Activated CD4-positive, alpha-beta T cell treated with anti-CD3 and anti-CD28 coated beads, Interleukin-2, amount 50 U/mL, for 24 hours (primary cell): ENCODE measurements at regions not wholly inside any gene's neighbourhood (a gene's known extent, or its start where the extent isn't known, plus 50 kb on each side); places are given as distances from the start of the nearest gene placed in this dataset.

Experiments used
- DNase-seq, 2 donors: peaks; one replicate each; pipeline ENCODE4 v3.0.0-alpha.2; 2020; ENCODE audit warnings: low read depth in 1 of 2, low spot score in 1 of 2

DNA sequence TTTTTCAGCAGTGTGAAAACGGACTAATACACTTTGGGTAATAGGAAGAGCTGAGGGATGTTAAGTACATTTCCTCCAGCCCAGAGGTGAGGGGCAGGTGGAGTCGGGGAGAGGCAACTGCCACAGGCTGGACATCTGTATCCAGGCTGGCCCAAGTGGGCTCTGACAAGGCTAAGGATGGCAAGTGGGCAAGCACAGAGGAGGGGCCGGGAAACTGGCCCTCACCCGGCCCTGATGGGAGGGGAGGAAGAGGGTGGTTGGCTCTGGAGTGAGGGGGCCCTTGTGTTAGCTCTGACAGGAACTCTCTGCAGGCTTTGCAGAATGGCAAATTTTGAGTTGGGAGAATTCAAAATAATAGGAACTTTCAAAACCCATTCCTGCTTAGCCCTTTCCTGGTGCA, 251.0 kb upstream of the TNRC6C start:
- DNase-seq, result no peak

GRCh38 chr17:77708049-77708448, 250.5 kb upstream of the TNRC6C start:
- no peak for DNase-seq

DNA sequence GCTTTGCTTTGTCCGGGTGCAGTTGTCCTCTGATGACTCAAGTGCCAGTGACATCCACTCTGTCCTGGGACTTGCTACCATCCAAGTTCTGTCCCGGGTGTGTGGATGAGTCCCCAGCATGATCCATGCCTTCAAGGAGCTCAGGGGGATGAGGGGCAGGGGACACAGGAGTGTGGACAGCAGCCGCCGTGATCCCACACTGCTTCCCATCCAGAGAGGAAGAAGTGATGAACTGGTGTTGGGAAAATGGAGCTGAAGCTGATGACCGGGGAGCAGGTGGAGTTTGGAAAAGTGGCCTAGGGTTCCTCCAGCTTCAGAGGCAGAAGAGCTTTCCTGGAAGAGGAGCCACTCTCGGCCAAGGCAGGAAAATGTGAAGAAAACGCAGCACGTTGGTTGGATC, 249.6 kb upstream of the TNRC6C start:
- DNase-seq, result no peak

DNA sequence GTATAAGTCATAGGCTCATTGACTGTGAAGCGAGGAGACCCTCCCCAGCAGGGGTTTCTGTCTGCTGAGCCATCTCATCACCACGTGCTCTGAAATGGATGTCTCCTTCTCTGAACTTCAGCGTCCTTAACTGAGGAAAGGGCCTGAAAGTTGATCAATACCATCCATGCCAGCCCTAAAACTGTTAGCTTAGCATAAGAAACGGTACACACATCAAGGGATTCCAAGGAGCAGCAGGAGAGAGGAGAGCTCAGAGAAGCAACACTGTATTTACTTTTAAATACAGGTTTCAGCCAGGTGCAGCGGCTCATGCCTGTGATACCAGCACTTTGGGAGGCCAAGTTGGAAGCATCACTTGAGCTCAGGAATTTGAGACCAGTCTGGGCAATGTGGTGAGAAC, 248.9 kb upstream of the TNRC6C start:
- no peak for DNase-seq

- no peak for DNase-seq
Observed at GRCh38 chr17:77712578-77712977, 245.9 kb upstream of the TNRC6C start.

DNA sequence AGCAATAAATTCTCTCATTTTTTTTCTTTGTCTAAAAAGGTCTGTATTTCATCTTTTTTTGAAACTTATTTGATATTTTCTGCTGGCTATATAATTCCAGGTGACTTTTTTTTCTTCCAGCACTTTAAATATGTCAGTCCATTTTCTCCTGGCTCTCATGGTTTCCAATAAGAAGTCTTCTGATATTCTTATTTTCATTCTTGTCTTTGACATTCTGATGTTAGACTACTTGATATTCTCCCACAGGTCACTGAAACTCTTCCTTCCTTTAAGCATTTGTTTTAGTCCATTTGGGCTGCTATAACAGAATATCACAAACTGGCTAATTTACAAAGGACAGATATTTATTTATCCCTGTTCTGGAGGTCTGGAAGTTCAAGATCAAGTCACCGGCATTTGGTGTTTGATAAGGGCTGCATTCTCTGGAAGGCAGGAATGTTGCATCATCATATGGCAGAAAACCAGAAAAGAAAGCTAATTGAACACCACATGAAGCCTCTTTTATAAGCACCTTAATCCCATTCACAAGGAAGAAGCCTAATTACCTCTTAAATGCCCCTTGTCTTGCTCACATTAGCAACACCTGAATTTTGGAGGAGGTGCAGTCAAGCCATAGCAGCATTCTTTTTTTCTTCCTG, 242.1 kb upstream of the TNRC6C start:
- no peak for DNase-seq

DNA sequence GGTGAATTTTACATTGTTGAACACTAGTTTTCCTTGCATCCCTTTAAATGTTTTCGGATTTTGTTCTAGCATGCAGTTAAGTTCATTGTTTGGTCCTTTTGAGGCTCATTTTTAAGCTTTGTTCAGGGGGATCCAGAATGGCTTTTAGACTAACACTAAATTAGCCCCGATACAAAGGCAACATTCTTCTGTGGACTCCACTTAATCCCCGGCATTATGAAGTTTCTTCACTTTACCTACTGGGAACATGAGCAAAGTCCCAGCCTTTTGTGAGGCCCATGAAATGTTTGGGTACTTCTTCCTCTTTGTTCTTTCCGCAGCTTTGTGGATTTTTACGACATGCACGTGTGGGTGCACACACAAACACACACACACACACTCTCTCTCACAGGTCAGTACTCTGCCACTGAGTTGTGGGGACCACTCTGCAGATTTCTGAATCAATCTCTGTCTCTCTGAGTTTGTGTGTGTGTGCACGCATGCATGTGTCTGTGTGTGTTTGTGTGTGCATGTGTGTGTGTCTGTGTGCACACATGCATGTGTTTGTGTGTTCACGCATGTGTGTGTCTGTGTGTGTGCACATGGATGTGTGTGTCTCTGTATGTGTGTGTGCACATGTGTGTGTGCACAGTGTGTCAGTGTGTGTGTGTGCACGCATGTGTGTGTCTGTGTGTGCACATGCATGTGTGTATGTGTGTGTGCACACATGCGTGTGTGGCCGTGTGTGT, 240.4 kb upstream of the TNRC6C start:
- DNase-seq, result no peak

GRCh38 chr17:77718669-77718961, 239.9 kb upstream of the TNRC6C start:
- no peak for DNase-seq

DNA sequence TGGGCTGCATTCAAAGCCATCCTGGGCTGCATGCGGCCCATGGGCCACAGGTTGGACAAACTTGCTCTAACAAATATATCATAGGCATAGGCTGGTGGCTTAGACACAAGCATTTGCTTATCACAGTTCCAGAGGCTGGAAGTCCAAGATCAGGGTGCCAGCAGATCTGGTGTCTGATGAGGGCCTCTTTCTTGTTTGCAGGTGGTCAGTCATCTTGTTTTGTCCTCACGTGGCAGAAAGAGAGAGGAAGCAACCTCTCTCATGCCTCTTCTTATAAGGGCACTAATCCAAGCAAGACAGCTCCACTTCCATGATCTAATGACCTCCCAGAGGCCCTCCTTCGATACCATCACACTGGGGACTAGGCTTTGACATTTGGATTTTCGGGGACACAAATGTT, 238.7 kb upstream of the TNRC6C start:
- no peak for DNase-seq

DNA sequence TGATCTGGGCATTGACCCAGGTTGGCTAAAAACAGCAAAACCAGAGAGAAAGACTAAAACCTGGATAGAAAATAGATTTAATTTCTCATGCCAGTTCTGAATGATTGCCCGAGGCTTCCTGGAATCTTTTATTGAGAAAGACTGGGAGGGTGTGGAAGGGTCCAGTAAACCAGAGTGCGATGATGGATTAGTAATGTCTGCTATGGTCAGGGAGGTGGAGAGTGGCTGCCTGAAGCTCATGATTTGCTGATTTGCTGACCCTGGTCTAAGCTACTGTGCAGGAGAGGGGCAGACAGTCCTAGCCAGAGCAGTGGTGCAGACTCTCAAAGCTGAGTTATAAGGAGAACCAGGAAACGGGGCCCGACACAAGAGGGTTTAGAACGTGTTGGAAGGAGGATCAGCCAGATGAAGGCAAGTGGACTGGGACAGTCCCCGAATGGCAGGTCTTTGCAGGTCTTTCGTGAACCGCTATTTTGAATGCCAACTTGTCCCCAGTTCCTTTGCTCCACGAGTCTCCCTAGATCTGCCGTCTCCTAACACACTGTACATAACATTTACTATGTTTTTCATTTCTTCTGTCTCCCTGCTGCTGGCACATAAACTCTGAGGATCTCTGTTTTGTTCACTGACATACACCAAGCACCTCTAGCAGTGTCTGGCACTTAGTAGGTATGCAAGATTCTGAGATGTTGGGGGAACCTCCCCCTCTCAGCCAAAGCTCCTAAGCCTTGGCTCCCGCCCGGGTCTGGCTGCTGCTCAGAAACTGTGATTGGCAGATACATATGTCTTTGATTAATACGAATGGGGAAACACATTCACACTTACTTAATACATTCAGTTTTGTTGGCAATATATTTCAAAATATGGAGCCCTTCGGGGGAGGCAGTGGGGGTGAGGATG, 237.3 kb upstream of the TNRC6C start:
- DNase-seq, result no peak

DNA sequence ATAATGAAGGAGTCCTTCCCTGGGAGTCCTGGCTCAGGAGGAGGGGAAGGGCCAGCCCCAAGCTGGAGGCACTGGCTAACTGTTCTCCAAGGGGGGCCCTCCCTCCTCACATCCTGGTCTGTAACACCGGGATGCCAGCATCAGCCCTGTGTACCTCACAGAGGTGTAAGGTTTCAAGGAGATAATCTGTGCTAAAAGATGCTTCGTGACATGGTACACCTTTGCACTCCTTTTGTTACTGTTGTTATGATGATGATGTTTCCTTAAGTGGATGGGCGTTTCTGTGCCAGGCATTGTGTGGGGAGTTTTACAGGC, 236.7 kb upstream of the TNRC6C start:
- no peak for DNase-seq

DNA sequence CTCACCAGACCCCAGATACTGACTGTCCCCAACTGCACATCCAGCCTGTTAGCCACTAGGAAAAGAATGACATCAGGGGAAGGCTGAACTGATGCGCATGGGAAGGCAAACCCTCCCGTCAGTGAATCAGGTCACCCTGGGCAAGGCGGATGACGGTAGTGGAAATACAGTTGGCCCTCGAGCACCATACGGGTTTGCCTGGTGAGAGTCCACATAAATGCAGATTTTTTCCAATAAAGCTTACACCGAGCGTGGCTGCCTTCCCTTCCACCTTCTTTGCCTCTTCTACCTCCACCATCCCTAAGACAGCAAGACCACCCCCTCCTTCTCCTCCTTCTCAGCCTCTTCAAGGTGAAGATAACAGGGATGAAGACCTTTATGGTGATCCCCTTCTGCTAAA, 236.1 kb upstream of the TNRC6C start:
- DNase-seq, result no peak

DNA sequence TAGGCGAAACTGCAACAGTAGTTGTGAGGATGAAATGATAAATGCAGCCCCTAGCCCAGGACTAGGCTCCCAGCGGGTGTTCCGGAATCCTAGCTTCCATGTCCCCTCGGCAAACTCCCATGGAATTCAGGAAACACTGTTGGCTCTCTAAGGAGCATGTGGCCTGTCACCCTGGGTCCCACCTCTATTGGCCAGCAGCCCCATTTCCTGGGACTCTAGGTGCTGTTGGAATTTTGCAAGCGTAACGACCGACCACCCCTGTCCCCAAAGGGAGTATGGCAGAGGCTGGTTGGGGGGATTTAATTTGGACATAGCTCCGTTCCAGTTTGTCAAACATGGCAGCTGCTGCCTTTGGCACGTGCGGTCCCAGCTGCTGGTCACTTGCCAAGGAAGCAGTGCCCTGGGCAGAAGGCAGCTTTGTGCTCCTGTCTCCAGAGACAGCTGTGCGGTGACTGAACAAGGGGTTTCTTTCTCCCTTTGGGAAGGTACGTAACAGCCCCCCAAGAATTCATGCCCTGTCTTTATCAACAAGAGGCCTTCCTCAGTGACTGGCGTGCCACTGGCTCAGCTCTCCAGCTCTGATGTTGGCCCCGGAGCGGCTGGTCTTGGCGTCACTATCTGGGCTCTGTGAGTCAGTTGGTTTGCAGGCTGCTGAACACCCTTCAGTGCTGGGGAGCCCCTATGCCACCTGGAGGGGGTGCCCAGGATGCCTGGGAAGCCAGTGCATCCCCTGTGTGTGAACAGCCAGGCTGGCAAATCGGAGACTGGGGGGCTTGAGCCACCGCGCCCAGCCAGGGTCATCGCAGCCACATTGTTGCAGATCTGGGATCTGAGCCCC, 235.2 kb upstream of the TNRC6C start:
- DNase-seq, result no peak

DNA sequence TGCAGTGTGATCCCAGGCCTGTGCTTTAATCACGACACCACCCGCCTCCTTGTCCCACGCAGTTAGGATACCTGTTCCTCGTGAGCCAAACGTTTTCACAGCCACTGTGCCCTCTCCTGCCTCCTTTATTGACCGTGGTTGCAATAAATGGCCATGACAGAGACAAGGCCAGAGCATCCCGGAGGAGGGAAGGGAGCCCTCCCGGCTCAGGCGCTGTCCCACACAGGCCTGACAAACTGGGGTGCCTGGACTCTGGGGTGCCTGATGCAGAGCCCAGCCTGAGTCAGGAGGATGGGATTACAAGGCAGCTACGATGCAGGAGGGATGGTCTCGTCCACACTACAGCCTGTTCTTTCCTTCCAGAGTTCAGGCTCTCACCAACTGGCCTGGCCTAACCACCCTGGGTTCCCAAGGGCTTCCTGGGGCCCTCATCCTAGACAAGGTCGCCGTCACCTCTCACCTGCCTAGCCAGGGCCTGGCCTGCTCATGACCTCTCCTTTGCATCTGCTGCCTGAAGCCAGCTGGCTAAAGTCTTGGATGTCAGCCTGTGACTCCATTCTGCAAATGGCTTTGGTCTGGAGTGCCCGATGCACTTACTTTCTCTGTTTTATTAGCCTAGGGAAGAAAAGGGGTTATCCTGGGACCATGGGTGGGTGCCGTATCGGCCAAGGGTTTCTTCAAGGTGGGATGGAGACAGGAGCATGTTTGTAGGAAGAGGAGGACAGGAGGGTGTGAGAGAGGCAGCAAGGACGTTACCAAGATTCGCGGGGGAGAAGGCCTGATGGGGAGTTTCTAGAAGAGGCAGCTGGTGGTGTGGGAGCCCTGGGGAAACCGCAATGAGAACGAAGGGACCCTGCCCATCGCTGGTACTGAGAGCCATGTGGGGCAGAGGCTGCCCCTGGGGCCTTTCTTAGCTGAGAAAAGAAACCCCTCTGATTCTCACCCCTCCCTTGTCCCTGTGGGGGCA, 234.3 kb upstream of the TNRC6C start:
- DNase-seq, result no peak

- DNase-seq, result no peak
Observed at GRCh38 chr17:77724876-77725615, 233.5 kb upstream of the TNRC6C start.

- no peak for DNase-seq
Observed at GRCh38 chr17:77725846-77726245, 232.7 kb upstream of the TNRC6C start.

GRCh38 chr17:77726549-77727006, 231.9 kb upstream of the TNRC6C start:
- DNase-seq, result no peak

DNA sequence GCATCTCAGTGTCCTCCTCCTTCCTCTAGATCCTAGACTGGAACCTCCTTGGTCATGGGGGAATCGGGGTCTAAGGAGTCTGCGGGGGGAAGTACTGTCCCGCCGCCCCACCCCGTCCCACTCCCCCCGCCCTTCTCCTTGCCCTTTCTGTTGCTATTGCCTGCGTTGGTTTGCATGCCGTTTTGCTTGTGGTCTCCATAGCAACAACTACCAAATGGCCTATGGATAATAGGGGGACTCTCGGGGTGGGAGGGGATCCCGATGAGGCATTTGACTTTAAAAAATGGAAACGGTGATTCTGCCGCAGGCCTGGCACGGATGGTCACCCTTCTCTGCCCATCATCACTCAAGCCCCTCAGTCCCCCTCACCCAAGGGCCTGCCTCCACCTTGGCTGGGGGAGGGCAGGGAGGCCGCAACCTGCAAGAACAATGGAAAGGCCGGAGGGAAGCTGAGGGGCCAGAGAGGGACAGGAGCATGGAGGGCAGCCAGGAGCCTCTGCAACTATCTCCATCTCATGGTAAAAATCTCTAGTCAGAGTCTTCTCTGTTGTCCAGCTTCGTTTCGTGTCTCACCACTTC, 231.4 kb upstream of the TNRC6C start:
- DNase-seq, result no peak

DNA sequence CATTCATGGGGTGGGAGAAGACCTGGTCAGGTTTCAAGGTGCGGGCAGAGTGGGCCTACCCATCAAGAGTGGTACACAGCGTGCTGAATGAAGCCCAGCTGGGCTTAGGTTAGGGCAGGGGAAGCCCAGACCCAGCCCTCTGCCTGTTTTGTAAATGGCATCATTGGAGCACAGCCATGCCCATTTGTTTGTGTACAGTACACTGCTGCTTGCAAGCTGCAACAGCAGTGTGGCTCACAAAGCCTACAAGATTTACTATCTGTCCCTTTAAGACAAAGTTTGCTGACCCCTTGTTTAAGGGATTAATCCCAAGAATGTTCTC, 230.1 kb upstream of the TNRC6C start:
- no peak for DNase-seq
